ENCODE measurements at regions not wholly inside any gene's neighbourhood (a gene's known extent, or its start where the extent isn't known, plus 50 kb on each side); places are given as distances from the start of the nearest gene placed in this dataset.

GRCh38 chr15:25051399-25052154 is 96.8 kb downstream of the SNRPN start:
- no peak for DNase-seq

- no peak for DNase-seq
These were observed 97.6 kb downstream of the SNRPN start for GRCh38 chr15:25052191-25052999.

GRCh38 chr15:25053000-25053815 is 98.4 kb downstream of the SNRPN start:
- no peak for DNase-seq

GRCh38 chr15:25054329-25054728 is 99.5 kb downstream of the SNRPN start:
- no peak for DNase-seq

- no peak for DNase-seq
These were observed 100.2 kb downstream of the SNRPN start for GRCh38 chr15:25054943-25055342.

- DNase-seq: no peak
These were observed 100.7 kb downstream of the SNRPN start for GRCh38 chr15:25055356-25056068.

- no peak for DNase-seq
These were observed 102.0 kb downstream of the SNRPN start for GRCh38 chr15:25056484-25057425.

- DNase-seq: no peak
These were observed 102.8 kb downstream of the SNRPN start for GRCh38 chr15:25057574-25057973.

GRCh38 chr15:25058080-25058785 is 103.4 kb downstream of the SNRPN start:
- DNase-seq: no peak

- DNase-seq: no peak
These were observed 105.1 kb downstream of the SNRPN start for GRCh38 chr15:25059698-25060471.

- no peak for DNase-seq
These were observed 105.7 kb downstream of the SNRPN start for GRCh38 chr15:25060472-25060803.

GRCh38 chr15:25060996-25061620 is 106.3 kb downstream of the SNRPN start:
- DNase-seq: no peak

- no peak for DNase-seq
These were observed 107.2 kb downstream of the SNRPN start for GRCh38 chr15:25061808-25062550.

GRCh38 chr15:25062551-25063430 is 108.0 kb downstream of the SNRPN start:
- no peak for DNase-seq

- DNase-seq: no peak
These were observed 110.5 kb downstream of the SNRPN start for GRCh38 chr15:25065286-25065685.

- no peak for DNase-seq
These were observed 111.1 kb downstream of the SNRPN start for GRCh38 chr15:25065876-25066275.

- no peak for DNase-seq
These were observed 111.9 kb downstream of the SNRPN start for GRCh38 chr15:25066708-25067107.

Measured in DMS 273 treated with DMSO at 0.1 percent for 48 hours (cell line).